Sigmoid colon (tissue), 3 donors: ENCODE measurements at regions not wholly inside any gene's neighbourhood (a gene's known extent, or its start where the extent isn't known, plus 50 kb on each side); places are given as distances from the start of the nearest gene placed in this dataset.

Source experiments
- POLR2A ChIP-seq, 2 donors: fragments of 450-650 bp; IDR thresholded peaks; one replicate each; pipeline ENCODE4 v1.6.1; 2016; ENCODE audit warnings: antibody characterized with exemption in 2 of 2, mild to moderate bottlenecking in 2 of 2, moderate library complexity in 2 of 2
- TF ChIP-seq, protein P1 (sequence below), 4 experiments: fragments of 450-650 bp in 3 of 4; fragments of 200-600 bp in 1 of 4; IDR thresholded peaks; one replicate each; pipeline ENCODE4 v1.5.1; 2016 to 2019; ENCODE audit warnings: antibody characterized with exemption in 4 of 4, mild to moderate bottlenecking in 3 of 4, moderate library complexity in 2 of 4

DNA sequence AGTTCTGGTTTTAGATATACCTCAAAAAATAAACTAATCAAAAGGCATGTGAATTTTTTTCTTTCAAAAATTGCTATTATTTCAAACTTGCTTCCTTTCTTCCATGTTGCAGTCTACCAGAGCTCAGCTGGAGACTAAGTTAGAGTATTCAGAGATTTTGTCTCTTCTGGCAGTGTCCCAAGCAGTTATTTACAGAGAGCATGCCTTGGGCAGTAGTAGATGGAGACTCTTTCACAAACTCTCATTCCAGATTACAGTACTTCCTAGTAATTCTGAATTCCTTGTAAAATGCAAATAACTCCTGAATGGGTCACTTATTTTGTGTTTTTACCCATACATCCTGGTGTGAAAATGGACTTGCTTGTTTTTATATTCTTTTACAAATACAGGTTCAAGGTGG is 703.4 kb downstream of the EPHA7 start:
- no peak for TF ChIP-seq POLR2A (IDR thresholded peaks at IDR 0.05)
- TF ChIP-seq, protein P1, sequence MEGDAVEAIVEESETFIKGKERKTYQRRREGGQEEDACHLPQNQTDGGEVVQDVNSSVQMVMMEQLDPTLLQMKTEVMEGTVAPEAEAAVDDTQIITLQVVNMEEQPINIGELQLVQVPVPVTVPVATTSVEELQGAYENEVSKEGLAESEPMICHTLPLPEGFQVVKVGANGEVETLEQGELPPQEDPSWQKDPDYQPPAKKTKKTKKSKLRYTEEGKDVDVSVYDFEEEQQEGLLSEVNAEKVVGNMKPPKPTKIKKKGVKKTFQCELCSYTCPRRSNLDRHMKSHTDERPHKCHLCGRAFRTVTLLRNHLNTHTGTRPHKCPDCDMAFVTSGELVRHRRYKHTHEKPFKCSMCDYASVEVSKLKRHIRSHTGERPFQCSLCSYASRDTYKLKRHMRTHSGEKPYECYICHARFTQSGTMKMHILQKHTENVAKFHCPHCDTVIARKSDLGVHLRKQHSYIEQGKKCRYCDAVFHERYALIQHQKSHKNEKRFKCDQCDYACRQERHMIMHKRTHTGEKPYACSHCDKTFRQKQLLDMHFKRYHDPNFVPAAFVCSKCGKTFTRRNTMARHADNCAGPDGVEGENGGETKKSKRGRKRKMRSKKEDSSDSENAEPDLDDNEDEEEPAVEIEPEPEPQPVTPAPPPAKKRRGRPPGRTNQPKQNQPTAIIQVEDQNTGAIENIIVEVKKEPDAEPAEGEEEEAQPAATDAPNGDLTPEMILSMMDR (IDR thresholded peaks at IDR 0.05), result no peak
